Osteocyte (in vitro differentiated cells): ENCODE measurements at regions not wholly inside any gene's neighbourhood (a gene's known extent, or its start where the extent isn't known, plus 50 kb on each side); places are given as distances from the start of the nearest gene placed in this dataset.
"Not testable (repeated sequence)": the region's sequence is repeated elsewhere in the genome, so short reads cannot be mapped to it uniquely, and the experiment has no call there.

Source experiments
- DNase-seq: peaks from one replicate; pipeline ENCODE4 v3.0.0; 2021; ENCODE audit warnings: mixed read lengths; ENCODE audit not compliant: unreplicated experiment; ENCODE audit errors: extremely low spot score
- H3K27ac Mint-ChIP-seq: one replicate; pipeline ENCODE4 v1.8.0; 2021; ENCODE audit warnings: mild to moderate bottlenecking, mixed read lengths; ENCODE audit not compliant: unreplicated experiment
- H3K27me3 Mint-ChIP-seq: one replicate; pipeline ENCODE4 v1.8.0; 2021; ENCODE audit warnings: mixed read lengths; ENCODE audit not compliant: unreplicated experiment
- H3K36me3 Mint-ChIP-seq: one replicate; pipeline ENCODE4 v1.8.0; 2021; ENCODE audit warnings: mixed read lengths; ENCODE audit not compliant: unreplicated experiment
- H3K4me1 Mint-ChIP-seq: one replicate; pipeline ENCODE4 v1.8.0; 2021; ENCODE audit warnings: mixed read lengths; ENCODE audit not compliant: unreplicated experiment
- H3K4me3 Mint-ChIP-seq: one replicate; pipeline ENCODE4 v1.8.0; 2021; ENCODE audit warnings: mild to moderate bottlenecking, moderate library complexity, mixed read lengths; ENCODE audit not compliant: unreplicated experiment
- H3K9me3 Mint-ChIP-seq: one replicate; pipeline ENCODE4 v1.8.0; 2021; ENCODE audit warnings: mixed read lengths; ENCODE audit not compliant: unreplicated experiment
- TF ChIP-seq, protein P1 (sequence below): fragments of 200-600 bp; sonication (generic); IDR thresholded peaks from 2 replicates; pipeline ENCODE4 v1.5.0; 2021; ENCODE audit warnings: antibody characterized with exemption, mild to moderate bottlenecking, moderate library complexity

DNA sequence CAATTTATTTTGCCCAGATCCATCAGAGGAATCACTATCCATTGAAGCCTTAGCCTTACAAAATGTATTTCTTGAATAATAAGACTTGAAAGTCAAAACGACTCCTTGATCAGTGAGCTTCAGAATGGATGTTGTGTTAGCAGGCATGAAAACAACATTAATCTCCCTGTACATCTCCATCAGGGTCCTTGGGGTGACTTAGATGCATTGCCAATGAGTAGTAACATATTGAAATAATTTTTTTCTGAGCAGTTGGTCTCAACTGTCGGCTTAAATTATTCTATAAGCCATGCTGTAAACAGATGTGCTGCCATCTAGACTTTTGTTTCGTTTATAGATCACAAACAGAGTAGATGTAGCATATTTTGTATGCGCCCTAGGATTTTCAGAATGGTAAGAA, 482.0 kb downstream of the AMY1C start:
- TF ChIP-seq, protein P1, sequence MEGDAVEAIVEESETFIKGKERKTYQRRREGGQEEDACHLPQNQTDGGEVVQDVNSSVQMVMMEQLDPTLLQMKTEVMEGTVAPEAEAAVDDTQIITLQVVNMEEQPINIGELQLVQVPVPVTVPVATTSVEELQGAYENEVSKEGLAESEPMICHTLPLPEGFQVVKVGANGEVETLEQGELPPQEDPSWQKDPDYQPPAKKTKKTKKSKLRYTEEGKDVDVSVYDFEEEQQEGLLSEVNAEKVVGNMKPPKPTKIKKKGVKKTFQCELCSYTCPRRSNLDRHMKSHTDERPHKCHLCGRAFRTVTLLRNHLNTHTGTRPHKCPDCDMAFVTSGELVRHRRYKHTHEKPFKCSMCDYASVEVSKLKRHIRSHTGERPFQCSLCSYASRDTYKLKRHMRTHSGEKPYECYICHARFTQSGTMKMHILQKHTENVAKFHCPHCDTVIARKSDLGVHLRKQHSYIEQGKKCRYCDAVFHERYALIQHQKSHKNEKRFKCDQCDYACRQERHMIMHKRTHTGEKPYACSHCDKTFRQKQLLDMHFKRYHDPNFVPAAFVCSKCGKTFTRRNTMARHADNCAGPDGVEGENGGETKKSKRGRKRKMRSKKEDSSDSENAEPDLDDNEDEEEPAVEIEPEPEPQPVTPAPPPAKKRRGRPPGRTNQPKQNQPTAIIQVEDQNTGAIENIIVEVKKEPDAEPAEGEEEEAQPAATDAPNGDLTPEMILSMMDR = no peak
- DNase-seq = no peak
- H3K4me3 Mint-ChIP-seq = no peak overlapping the region
- H3K36me3 Mint-ChIP-seq = no peaks in the 10 kb centered on the region
- H3K27ac Mint-ChIP-seq = no peak overlapping the region
- no peaks in the 10 kb centered on the region for H3K27me3 Mint-ChIP-seq
- H3K9me3 Mint-ChIP-seq = no peaks in the 10 kb centered on the region
- no peaks in the 10 kb centered on the region for H3K4me1 Mint-ChIP-seq

DNA sequence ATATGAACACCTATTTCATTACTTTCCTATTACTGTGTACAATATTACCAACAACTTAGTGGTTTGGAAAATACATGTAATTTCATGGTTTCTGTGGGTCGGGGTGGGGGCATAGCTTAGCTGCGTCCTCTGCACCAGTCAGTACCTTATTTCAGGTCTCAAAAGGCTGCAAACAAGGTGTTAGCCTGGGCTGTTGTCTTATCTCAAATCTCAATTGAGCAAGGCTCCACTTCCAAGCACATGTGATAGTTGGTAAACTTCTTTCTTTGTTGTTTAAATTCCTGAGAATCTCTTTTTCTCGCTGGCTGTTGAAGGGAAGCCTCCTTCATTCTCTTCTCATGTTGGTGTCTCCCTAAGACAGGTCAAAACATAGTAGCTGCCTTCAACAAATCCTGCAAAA, 485.4 kb downstream of the AMY1C start:
- Mint-ChIP-seq H3K4me1 (no peaks in the 10 kb centered on the region), H3K9me3 (no peaks in the 10 kb centered on the region)
- no peak for DNase-seq

DNA sequence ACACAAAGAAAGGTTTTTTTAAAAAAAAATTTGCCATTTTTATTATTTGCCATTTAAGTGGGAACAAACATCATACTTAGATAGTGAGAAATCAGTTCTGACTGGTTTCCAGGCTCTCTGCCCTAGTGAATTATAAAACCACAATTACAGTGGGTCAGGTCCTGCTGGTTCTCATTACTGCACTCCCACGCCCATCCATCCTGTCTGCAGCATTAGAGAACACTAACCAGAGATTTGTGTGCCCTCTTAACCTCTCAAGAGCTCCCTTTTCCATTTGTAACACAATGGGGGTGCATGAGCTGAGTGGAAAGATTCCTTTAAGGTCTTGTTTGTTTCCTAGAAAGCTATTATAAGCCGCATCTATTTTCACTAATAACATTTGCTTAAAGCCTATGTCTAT, 489.3 kb downstream of the AMY1C start:
- Mint-ChIP-seq H3K27ac (no peak overlapping the region), H3K27me3 (no peaks in the 10 kb centered on the region), H3K4me1 (no peaks in the 10 kb centered on the region), H3K9me3 (no peaks in the 10 kb centered on the region), H3K36me3 (no peaks in the 10 kb centered on the region), H3K4me3 (no peak overlapping the region)
- DNase-seq = no peak
- TF ChIP-seq, protein P1 = no peak

More for the DNA sequence above, 485.4 kb downstream of the AMY1C start:
- Mint-ChIP-seq H3K27ac (no peak overlapping the region), H3K36me3 (no peaks in the 10 kb centered on the region), H3K27me3 (no peaks in the 10 kb centered on the region), H3K4me3 (no peak overlapping the region)
- TF ChIP-seq, protein P1 = no peak

DNA sequence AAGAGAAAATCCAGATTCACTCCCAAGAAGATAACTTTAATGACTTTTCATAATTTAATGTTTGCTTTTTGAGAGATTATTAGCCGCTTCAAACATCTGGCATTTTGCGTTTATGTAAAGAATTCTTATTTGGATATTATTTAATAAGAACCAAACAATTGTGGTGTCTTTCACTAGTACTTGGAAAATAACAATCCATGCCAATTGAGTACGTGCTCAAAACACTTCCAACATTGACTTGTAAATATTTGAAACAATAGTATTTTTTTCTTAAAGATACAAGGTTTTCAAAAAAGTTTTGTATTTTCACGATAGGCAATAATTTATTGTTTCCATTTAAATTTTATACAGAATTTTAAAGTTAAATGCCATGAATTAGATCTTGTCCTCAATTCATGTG, 498.7 kb downstream of the AMY1C start:
- Mint-ChIP-seq H3K9me3 (no peaks in the 10 kb centered on the region), H3K36me3 (no peaks in the 10 kb centered on the region), H3K4me3 (no peak overlapping the region), H3K4me1 (no peaks in the 10 kb centered on the region), H3K27me3 (no peaks in the 10 kb centered on the region), H3K27ac (no peak overlapping the region)
- DNase-seq = no peak
- TF ChIP-seq, protein P1 = no peak

DNA sequence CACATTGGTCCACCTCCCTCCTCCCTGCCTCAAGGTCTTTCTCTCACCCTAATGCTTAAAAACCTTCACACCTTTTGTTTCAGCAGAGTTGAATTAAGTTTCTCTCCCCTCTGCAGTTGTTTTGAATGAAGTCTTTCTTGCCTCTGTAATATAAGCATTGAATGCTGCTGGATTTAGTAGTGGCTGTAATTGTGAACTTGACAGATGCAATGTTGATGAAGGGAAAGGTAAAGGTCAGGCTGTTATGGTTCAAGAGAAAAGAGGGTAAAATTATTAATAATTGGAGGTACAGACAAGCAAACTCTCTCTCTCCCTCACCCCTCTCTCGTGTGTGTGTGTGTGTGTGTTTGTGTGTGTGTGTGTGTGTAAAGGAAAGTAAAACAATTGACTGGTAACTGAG, 509.8 kb downstream of the AMY1C start:
- H3K27ac Mint-ChIP-seq = no peak overlapping the region
- TF ChIP-seq, protein P1 = no peak
- no peaks in the 10 kb centered on the region for H3K27me3 Mint-ChIP-seq
- no peak overlapping the region for H3K4me3 Mint-ChIP-seq
- no peak for DNase-seq
- no peaks in the 10 kb centered on the region for H3K9me3 Mint-ChIP-seq
- no peaks in the 10 kb centered on the region for H3K36me3 Mint-ChIP-seq
- H3K4me1 Mint-ChIP-seq = no peaks in the 10 kb centered on the region

DNA sequence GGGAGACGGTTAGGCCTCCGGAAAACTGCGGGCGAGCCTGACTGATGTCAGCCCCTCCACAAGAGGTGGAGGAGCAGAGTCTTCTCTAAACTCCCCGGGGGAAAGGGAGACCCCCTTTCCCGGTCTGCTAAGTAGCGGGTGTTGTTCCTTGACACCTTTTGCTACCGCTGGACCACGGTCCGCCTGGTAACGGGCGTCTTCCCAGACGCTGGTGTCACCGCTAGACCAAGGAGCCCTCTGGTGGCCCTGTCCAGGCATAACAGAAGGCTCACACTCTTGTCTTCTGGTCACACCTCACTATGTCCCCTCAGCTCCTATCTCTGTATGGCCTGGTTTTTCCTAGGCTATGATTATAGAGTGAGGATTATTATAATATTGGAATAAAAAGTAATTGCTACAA, 513.4 kb downstream of the AMY1C start:
- not testable (repeated sequence) for H3K4me1 Mint-ChIP-seq, DNase-seq, H3K9me3 Mint-ChIP-seq, H3K27ac Mint-ChIP-seq, H3K36me3 Mint-ChIP-seq, H3K27me3 Mint-ChIP-seq, H3K4me3 Mint-ChIP-seq
